AG04449 (cell line): ENCODE measurements at regions not wholly inside any gene's neighbourhood (a gene's known extent, or its start where the extent isn't known, plus 50 kb on each side); places are given as distances from the start of the nearest gene placed in this dataset.
"Not testable (repeated sequence)": the region's sequence is repeated elsewhere in the genome, so short reads cannot be mapped to it uniquely, and the experiment has no call there.

Experiments used
- CTCF ChIA-PET: fragments of 350-600 bp; formaldehyde crosslinking; extraction: SDS; loops from one replicate; lab custom pipeline; 2021; ENCODE audit warnings: antibody characterized with exemption; lab: Yijun Ruan, JAX
- POLR2A ChIA-PET: fragments of 400-600, 350-600 bp; formaldehyde crosslinking; extraction: SDS; loops from one replicate; lab custom pipeline; 2020; ENCODE audit warnings: antibody characterized with exemption, inconsistent platforms; lab: Yijun Ruan, JAX
- DNase-seq: peaks from one replicate; pipeline ENCODE4 v3.0.0-alpha.2; 2010; ENCODE audit warnings: low read depth, low spot score
- H3K4me3 ChIP-seq: 2 replicates; pipeline ENCODE4 v1.5.1; 2011; ENCODE audit warnings: low read depth, mild to moderate bottlenecking, control low read depth, low read length
- CTCF ChIP-seq: IDR thresholded peaks from one replicate; pipeline ENCODE4 v1.5.1; 2011; ENCODE audit warnings: mild to moderate bottlenecking, moderate library complexity, low read length, control low read depth, inconsistent platforms; ENCODE audit not compliant: insufficient read depth; ENCODE audit errors: missing control alignments

GRCh38 chr1:235052067-235053008, 76.3 kb downstream of the TOMM20 start:
- CTCF ChIA-PET = interaction anchor here (1.8 kb wide), 1 partner anchor 14 kb away, joined by 4 read pairs; no protein-coding TSS in a partner anchor
- no peak for TF ChIP-seq CTCF
- H3K4me3 ChIP-seq = no peak overlapping the region
- POLR2A ChIA-PET = no interaction called here
- DNase-seq = no peak

GRCh38 chr1:235051521-235051920, 77.1 kb downstream of the TOMM20 start:
- DNase-seq = no peak
- POLR2A ChIA-PET = no interaction called here
- no peak for TF ChIP-seq CTCF
- no peak overlapping the region for H3K4me3 ChIP-seq
- CTCF ChIA-PET = interaction anchor here (0.9 to 1.8 kb wide), 2 partner anchors 15 to 552 kb away, joined by 3 to 4 read pairs; no protein-coding TSS in a partner anchor

- no peak overlapping the region for H3K4me3 ChIP-seq
- CTCF ChIA-PET = interaction anchor here (0.7 to 1.8 kb wide), 4 partner anchors 15 to 551 kb away, joined by 3 to 4 read pairs (median 3); no protein-coding TSS in a partner anchor
- no peak for TF ChIP-seq CTCF
- POLR2A ChIA-PET = no interaction called here
- no peak for DNase-seq
Observed at GRCh38 chr1:235050911-235051360, 77.7 kb downstream of the TOMM20 start.

DNA sequence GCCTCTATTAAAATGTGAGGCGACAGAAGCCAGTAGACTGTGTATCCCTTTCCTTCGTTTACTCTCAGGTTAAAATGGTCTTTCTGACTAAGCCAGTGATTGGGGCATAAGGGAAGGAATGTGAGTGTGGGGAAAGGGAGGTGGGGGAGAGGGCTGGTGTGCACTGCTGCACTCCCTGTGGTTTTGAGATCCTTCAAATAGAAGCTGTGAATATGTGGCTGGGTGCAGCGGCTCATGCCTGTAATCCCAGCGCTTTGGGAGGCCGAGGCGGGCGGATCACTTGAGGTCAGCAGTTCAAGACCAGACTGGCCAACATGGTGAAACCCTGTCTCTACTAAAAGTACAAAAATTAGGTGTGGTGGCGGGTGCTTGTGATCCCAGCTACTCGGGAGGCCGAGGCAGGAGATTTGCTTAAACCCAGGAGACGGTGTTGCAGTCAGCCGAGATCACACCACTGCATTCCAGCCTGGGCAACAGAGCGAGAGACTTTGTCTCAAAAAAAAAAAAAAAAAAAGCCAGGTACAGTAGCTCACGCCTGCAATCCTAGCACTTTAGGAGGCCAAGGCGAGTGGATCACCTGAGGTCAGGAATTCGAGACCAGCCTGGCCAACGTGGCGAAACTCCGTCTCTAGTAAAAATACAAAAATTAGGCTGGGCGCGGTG, 78.8 kb downstream of the TOMM20 start:
- peak; percentile 59 for DNase-seq
- H3K4me3 ChIP-seq, POLR2A ChIA-PET: not testable (repeated sequence)
- CTCF ChIA-PET = interaction anchor here (1.0 to 2.7 kb wide), 3 partner anchors 10 to 18 kb away, joined by 3 to 9 read pairs (median 3); no protein-coding TSS in a partner anchor

DNA sequence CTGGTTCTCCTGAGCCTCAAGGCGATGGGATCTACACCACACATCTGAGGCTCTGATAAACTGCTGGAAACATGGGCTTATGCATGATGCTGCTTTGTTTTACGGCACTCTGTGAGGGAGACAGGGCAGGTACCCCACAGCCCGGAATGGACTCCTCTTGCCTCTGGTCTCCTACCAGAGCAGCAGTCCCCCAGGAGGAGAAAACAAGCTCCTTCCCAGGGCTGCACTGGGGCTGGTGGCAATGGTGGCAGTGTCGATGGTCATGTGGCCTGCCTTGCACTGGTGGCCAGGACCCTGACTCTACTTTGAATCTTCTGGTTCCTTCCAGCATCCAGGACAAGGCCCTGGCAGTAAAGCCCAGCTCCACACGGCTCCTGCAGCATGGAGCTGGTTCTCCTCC, 79.4 kb downstream of the TOMM20 start:
- no peak for TF ChIP-seq CTCF
- DNase-seq = no peak
- ChIA-PET CTCF (interaction anchor here (1.0 to 2.7 kb wide), 3 partner anchors 9 to 18 kb away, joined by 3 to 9 read pairs (median 3); no protein-coding TSS in a partner anchor), POLR2A (no interaction called here)
- H3K4me3 ChIP-seq = no peak overlapping the region

GRCh38 chr1:235047331-235047871, 81.2 kb downstream of the TOMM20 start:
- ChIA-PET CTCF (interaction anchor here (2.7 kb wide), 1 partner anchor 19 kb away, joined by 9 read pairs; no protein-coding TSS in a partner anchor), POLR2A (interaction anchor here (1.0 to 1.1 kb wide), 2 partner anchors 30 to 114 kb away, joined by 3 to 5 read pairs; no protein-coding TSS in a partner anchor)
- TF ChIP-seq CTCF = no peak
- DNase-seq = no peak
- H3K4me3 ChIP-seq = no peak overlapping the region
